Peyer's patch (tissue), 4 donors: ENCODE measurements at regions not wholly inside any gene's neighbourhood (a gene's known extent, or its start where the extent isn't known, plus 50 kb on each side); places are given as distances from the start of the nearest gene placed in this dataset.

Experiments
- CTCF ChIP-seq, 6 experiments: fragments of 450-650 bp in 4 of 6; fragments of 200-600 bp in 2 of 6; sonication (generic) in 1 of 6; IDR thresholded peaks; one replicate each; pipeline ENCODE4 v1.5.1; 2017 to 2019; ENCODE audit warnings: antibody characterized with exemption in 6 of 6, mild to moderate bottlenecking in 3 of 6, moderate library complexity in 1 of 6
- POLR2A ChIP-seq, 2 donors: fragments of 450-650 bp; IDR thresholded peaks; one replicate each; pipeline ENCODE4 v1.5.1; 2017; ENCODE audit warnings: antibody characterized with exemption in 2 of 2, mild to moderate bottlenecking in 2 of 2, moderate library complexity in 2 of 2

DNA sequence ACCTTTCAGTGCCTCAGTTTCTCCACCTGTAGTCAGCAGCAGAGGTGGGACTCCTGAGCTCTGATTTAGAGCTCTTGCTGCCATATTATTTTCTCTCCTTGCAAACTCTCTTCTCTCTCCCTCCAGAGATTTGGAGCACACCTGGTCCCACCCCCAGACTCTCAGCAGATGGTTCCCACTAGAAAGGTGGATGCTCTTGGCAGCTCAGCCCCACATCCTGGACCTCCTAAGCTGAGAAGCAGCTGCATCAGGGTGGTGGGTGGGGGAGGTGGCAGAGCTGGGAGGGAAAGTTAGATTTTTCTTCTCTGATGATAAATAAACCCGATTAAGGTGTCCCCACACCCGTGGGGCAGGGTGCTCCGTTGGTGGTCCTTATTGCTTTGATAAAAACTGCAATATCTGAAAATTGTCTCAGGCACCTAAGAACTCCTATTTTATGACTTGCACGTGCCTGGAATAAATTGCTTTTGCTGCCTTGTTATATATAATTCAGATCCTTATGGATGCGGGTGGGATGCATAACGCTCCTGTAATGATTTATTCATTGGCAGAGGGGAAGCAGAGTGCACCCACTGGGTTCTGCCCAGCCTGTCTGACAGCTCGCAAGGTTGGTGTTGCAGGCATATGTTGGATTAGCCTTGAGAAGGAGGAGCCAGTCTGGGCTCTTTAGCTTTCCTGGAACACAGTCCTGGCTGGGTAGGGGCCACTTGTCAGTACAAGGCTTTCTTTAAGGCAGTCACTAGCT lies 214.2 kb downstream of the SUDS3 start:
- no peak for TF ChIP-seq CTCF (IDR thresholded peaks at IDR 0.05)
- no peak for TF ChIP-seq POLR2A (IDR thresholded peaks at IDR 0.05)
